HG03135 (cell line): ENCODE measurements at regions not wholly inside any gene's neighbourhood (a gene's known extent, or its start where the extent isn't known, plus 50 kb on each side); places are given as distances from the start of the nearest gene placed in this dataset.

Experiments used
- ATAC-seq: cut with Tn5 transposase; IDR thresholded peaks from one replicate; pipeline ENCODE4 v1.9.1; 2021; ENCODE audit warnings: mild to moderate bottlenecking, moderate library complexity; ENCODE audit not compliant: unreplicated experiment

- ATAC-seq: no peak
Measured at GRCh38 chr9:32319312-32319929, 65.0 kb upstream of the ACO1 start.

GRCh38 chr9:32322622-32323021, 61.8 kb upstream of the ACO1 start:
- no peak for ATAC-seq

GRCh38 chr9:32326146-32326545, 58.3 kb upstream of the ACO1 start:
- no peak for ATAC-seq

GRCh38 chr9:32331240-32331639, 53.2 kb upstream of the ACO1 start:
- ATAC-seq: no peak

GRCh38 chr9:32334112-32334511, 50.3 kb upstream of the ACO1 start:
- ATAC-seq: no peak
